Activated B cell treated with CpG ODN at 0.5 μM for 24 hours (primary cell): ENCODE measurements at regions not wholly inside any gene's neighbourhood (a gene's known extent, or its start where the extent isn't known, plus 50 kb on each side); places are given as distances from the start of the nearest gene placed in this dataset.

Experiments
- ATAC-seq: fragments of 200-7000 bp; cut with Tn5 transposase; one replicate; pipeline ENCODE4 v1.10.0; 2021; ENCODE audit warnings: low read depth, mild to moderate bottlenecking, moderate library complexity
- CTCF ChIA-PET: fragments of 350-600 bp; sonication (Branson Sonifier 250); formaldehyde crosslinking; loops from one replicate; lab custom pipeline; 2021; ENCODE audit warnings: antibody characterized with exemption; lab: Charles Lee
- POLR2A ChIA-PET: fragments of 350-600 bp; sonication (Branson Sonifier 250); formaldehyde crosslinking; loops from one replicate; lab custom pipeline; 2021; ENCODE audit warnings: antibody characterized with exemption; lab: Charles Lee
- DNase-seq: peaks from one replicate; pipeline ENCODE4 v3.0.0; 2022
- H3K27ac Mint-ChIP-seq: one replicate; pipeline ENCODE4 v1.8.0; 2020; ENCODE audit warnings: mixed read lengths
- H3K27me3 Mint-ChIP-seq: one replicate; pipeline ENCODE4 v1.8.0; 2021; ENCODE audit warnings: mixed read lengths
- H3K36me3 Mint-ChIP-seq: one replicate; pipeline ENCODE4 v1.8.0; 2021; ENCODE audit warnings: low read depth, mixed read lengths
- H3K4me1 Mint-ChIP-seq: one replicate; pipeline ENCODE4 v1.8.0; 2021; ENCODE audit warnings: mixed read lengths
- H3K4me3 Mint-ChIP-seq: one replicate; pipeline ENCODE4 v1.8.0; 2020; ENCODE audit warnings: mild to moderate bottlenecking, mixed read lengths
- H3K9me3 Mint-ChIP-seq: one replicate; pipeline ENCODE4 v1.8.0; 2020; ENCODE audit warnings: mixed read lengths
- CTCF ChIP-seq: fragments of 200-600 bp; IDR thresholded peaks from one replicate; pipeline ENCODE4 v1.8.0; 2022; ENCODE audit warnings: antibody characterized with exemption, mild to moderate bottlenecking
- intact Hi-C: fragments of 100-400 bp; cut with micrococcal nuclease; formaldehyde crosslinking; loops from one replicate; pipeline ENCODE4 v1.15.1; 2024

- POLR2A ChIA-PET = no interaction called here
- Mint-ChIP-seq H3K4me1 (no peaks in the 10 kb centered on the region), H3K27me3 (no peaks in the 10 kb centered on the region), H3K4me3 (no peak overlapping the region), H3K9me3 (no peaks in the 10 kb centered on the region), H3K36me3 (no peaks in the 10 kb centered on the region), H3K27ac (no peak overlapping the region)
- intact Hi-C loops = no loop called here
- no peak for DNase-seq
- CTCF ChIA-PET = no interaction called here
- no peak for ATAC-seq
- no peak for TF ChIP-seq CTCF
Measured at GRCh38 chr2:184114439-184114838, 483.9 kb upstream of the ZNF804A start.

GRCh38 chr2:184119989-184120800, 478.1 kb upstream of the ZNF804A start:
- H3K9me3 Mint-ChIP-seq = no peaks in the 10 kb centered on the region
- ChIA-PET CTCF (no interaction called here), POLR2A (no interaction called here)
- no peaks in the 10 kb centered on the region for H3K36me3 Mint-ChIP-seq
- H3K27me3 Mint-ChIP-seq = no peaks in the 10 kb centered on the region
- H3K27ac Mint-ChIP-seq = no peak overlapping the region
- DNase-seq = no peak
- intact Hi-C loops = no loop called here
- no peak for ATAC-seq
- no peak overlapping the region for H3K4me3 Mint-ChIP-seq
- no peaks in the 10 kb centered on the region for H3K4me1 Mint-ChIP-seq
- no peak for TF ChIP-seq CTCF

GRCh38 chr2:184125867-184126266, 472.5 kb upstream of the ZNF804A start:
- H3K4me1 Mint-ChIP-seq = no peaks in the 10 kb centered on the region
- H3K27ac Mint-ChIP-seq = no peak overlapping the region
- H3K4me3 Mint-ChIP-seq = no peak overlapping the region
- ChIA-PET CTCF (no interaction called here), POLR2A (no interaction called here)
- peaks cover 3% of the 10 kb centered on the region for H3K9me3 Mint-ChIP-seq
- ATAC-seq (no peak), DNase-seq (no peak)
- H3K27me3 Mint-ChIP-seq = no peaks in the 10 kb centered on the region
- no peak for TF ChIP-seq CTCF
- H3K36me3 Mint-ChIP-seq = no peaks in the 10 kb centered on the region
- intact Hi-C loops = no loop called here

GRCh38 chr2:184129073-184129472, 469.3 kb upstream of the ZNF804A start:
- ChIA-PET POLR2A (no interaction called here), CTCF (no interaction called here)
- ATAC-seq (no peak), DNase-seq (no peak)
- Mint-ChIP-seq H3K9me3 (peaks cover 8% of the 10 kb centered on the region), H3K27me3 (no peaks in the 10 kb centered on the region), H3K4me1 (no peaks in the 10 kb centered on the region), H3K4me3 (no peak overlapping the region), H3K27ac (no peak overlapping the region), H3K36me3 (no peaks in the 10 kb centered on the region)
- no peak for TF ChIP-seq CTCF
- intact Hi-C loops = no loop called here

GRCh38 chr2:184137955-184138354, 460.4 kb upstream of the ZNF804A start:
- Mint-ChIP-seq H3K4me1 (no peaks in the 10 kb centered on the region), H3K27ac (no peak overlapping the region), H3K4me3 (no peak overlapping the region), H3K36me3 (no peaks in the 10 kb centered on the region), H3K27me3 (no peaks in the 10 kb centered on the region), H3K9me3 (peaks cover 9% of the 10 kb centered on the region)
- ATAC-seq (no peak), DNase-seq (no peak)
- TF ChIP-seq CTCF = no peak
- ChIA-PET POLR2A (no interaction called here), CTCF (no interaction called here)
- intact Hi-C loops = no loop called here
